Heart left ventricle (tissue), 13 donors: ENCODE measurements at regions not wholly inside any gene's neighbourhood (a gene's known extent, or its start where the extent isn't known, plus 50 kb on each side); places are given as distances from the start of the nearest gene placed in this dataset.

Experiments
- CTCF ChIP-seq, 12 donors: fragments of 200-600 bp; sonication (generic) in 4 of 12; IDR thresholded peaks; one replicate each; pipeline versions ENCODE4 v1.5.0 to v1.8.0; 2018 to 2022; ENCODE audit warnings: antibody characterized with exemption in 12 of 12, mild to moderate bottlenecking in 5 of 12
- POLR2A ChIP-seq, 2 donors: fragments of 450-650 bp; IDR thresholded peaks; one replicate each; pipeline ENCODE4 v1.6.1; 2017; ENCODE audit warnings: antibody characterized with exemption in 2 of 2, mild to moderate bottlenecking in 2 of 2, moderate library complexity in 2 of 2
- donor health status: ischemic (EF 13 %, LVEDD 7.1; RV severe dilation, severe dysfunction).
- donor health status: DM: no; HTN: yes; CAD: no.
- donor health status: DM: no; HTN: no; CAD: no.
- donor health status: ischemic (EF 25% LVEDD 6.9; RV normal size, moderate dysfunction).
- donor health status: ischemic (EF 25% LVEDD 5.7; RV mildly dilated, moderate dysfunction).
- donor health status: ischemic (EF 35%, LVEDD 5.7; RV mildly dilated, moderate dysfunction).
- donor health status: nonischemic (EF 11% LVEDD 7.7; RV severe dilation, severe dysfunction).
- donor health status: DM: yes; HTN: yes; CAD: no.
- donor health status: PGD.
- donor health status: ischemic (EF 29% LVEDD 5.4; RV normal size, mild dysfunction).
- donor health status: nonischemic (EF 23%, LVEDD 6.1; RV moderate dilation, normal function).

- TF ChIP-seq CTCF (IDR thresholded peaks at IDR 0.05) (no peak), POLR2A (IDR thresholded peaks at IDR 0.05) (no peak)
These were observed 727.8 kb upstream of the ADAMTS5 start for GRCh38 chr21:27694667-27695066.
